Suprapubic skin (tissue), 4 donors: ENCODE measurements at regions not wholly inside any gene's neighbourhood (a gene's known extent, or its start where the extent isn't known, plus 50 kb on each side); places are given as distances from the start of the nearest gene placed in this dataset.

Experiments used
- CTCF ChIP-seq, 2 donors: fragments of 200-600 bp in 1 of 2; fragments of 450-650 bp in 1 of 2; sonication (generic) in 1 of 2; IDR thresholded peaks; one replicate each; pipeline ENCODE4 v1.5.1; 2016 to 2019; ENCODE audit warnings: antibody characterized with exemption in 2 of 2, mild to moderate bottlenecking in 1 of 2, moderate library complexity in 1 of 2
- EP300 ChIP-seq: sonication (generic); formaldehyde crosslinking; IDR thresholded peaks from one replicate; pipeline ENCODE4 v1.6.1; 2017; ENCODE audit warnings: antibody characterized with exemption
- POLR2A ChIP-seq, 2 donors: fragments of 450-650 bp; IDR thresholded peaks; one replicate each; pipeline ENCODE4 v1.6.1; 2017; ENCODE audit warnings: antibody characterized with exemption in 2 of 2, mild to moderate bottlenecking in 2 of 2, moderate library complexity in 2 of 2
- POLR2AphosphoS5 ChIP-seq, 3 donors: sonication (generic); formaldehyde crosslinking; IDR thresholded peaks; one replicate each; pipeline ENCODE4 v1.6.1; 2017; ENCODE audit warnings: antibody characterized with exemption in 3 of 3

- no peak for TF ChIP-seq CTCF (IDR thresholded peaks at IDR 0.05)
- no peak for TF ChIP-seq EP300
- TF ChIP-seq POLR2AphosphoS5 (IDR thresholded peaks at IDR 0.05), result no peak
- TF ChIP-seq POLR2A (IDR thresholded peaks at IDR 0.05), result no peak
Measured at GRCh38 chr3:148186881-148187280, 510.8 kb upstream of the AGTR1 start.
